ENCODE measurements at regions not wholly inside any gene's neighbourhood (a gene's known extent, or its start where the extent isn't known, plus 50 kb on each side); places are given as distances from the start of the nearest gene placed in this dataset.

- Mint-ChIP-seq H3K27me3 (ENCODE audit: unreplicated experiment) (no peaks in the 10 kb centered on the region), H3K36me3 (ENCODE audit: insufficient read depth, unreplicated experiment) (no peaks in the 10 kb centered on the region), H3K27ac (ENCODE audit: unreplicated experiment) (no peak overlapping the region), H3K4me1 (ENCODE audit: low read depth, unreplicated experiment) (peaks cover 69% of the 10 kb centered on the region), H3K4me3 (ENCODE audit: low read depth, unreplicated experiment) (no peak overlapping the region), H3K9me3 (ENCODE audit: low read depth, unreplicated experiment) (no peaks in the 10 kb centered on the region)
- intact Hi-C loops (cut with micrococcal nuclease; ENCODE audit: unreplicated experiment), result no loop called here
- TF ChIP-seq CTCF (IDR thresholded peaks at IDR 0.05; ENCODE audit: unreplicated experiment), result no peak
- CTCF ChIA-PET, result interaction anchor here (0.7 kb wide), 1 partner anchor 16 kb away, joined by 4 read pairs; no protein-coding TSS in a partner anchor
- no TSS peak for BruUV-seq (replicated peaks)
- DNase-seq, result no peak
Observed at GRCh38 chr3:177598097-177598833, 401.0 kb upstream of the TBL1XR1 start.

GRCh38 chr3:177599326-177599725, 402.0 kb upstream of the TBL1XR1 start:
- BruUV-seq (replicated peaks), result no TSS peak
- TF ChIP-seq CTCF (IDR thresholded peaks at IDR 0.05; ENCODE audit: unreplicated experiment), result no peak
- H3K27ac Mint-ChIP-seq (ENCODE audit: unreplicated experiment), result no peak overlapping the region
- H3K27me3 Mint-ChIP-seq (ENCODE audit: unreplicated experiment), result no peaks in the 10 kb centered on the region
- no peak for DNase-seq
- no peaks in the 10 kb centered on the region for H3K36me3 Mint-ChIP-seq (ENCODE audit: insufficient read depth, unreplicated experiment)
- H3K9me3 Mint-ChIP-seq (ENCODE audit: low read depth, unreplicated experiment), result no peaks in the 10 kb centered on the region
- CTCF ChIA-PET, result no interaction called here
- H3K4me3 Mint-ChIP-seq (ENCODE audit: low read depth, unreplicated experiment), result no peak overlapping the region
- intact Hi-C loops (cut with micrococcal nuclease; ENCODE audit: unreplicated experiment), result no loop called here
- peaks cover 66% of the 10 kb centered on the region for H3K4me1 Mint-ChIP-seq (ENCODE audit: low read depth, unreplicated experiment)

- DNase-seq, result no peak
- CTCF ChIA-PET, result no interaction called here
- Mint-ChIP-seq H3K27me3 (ENCODE audit: unreplicated experiment) (no peaks in the 10 kb centered on the region), H3K4me1 (ENCODE audit: low read depth, unreplicated experiment) (peaks cover 63% of the 10 kb centered on the region), H3K9me3 (ENCODE audit: low read depth, unreplicated experiment) (no peaks in the 10 kb centered on the region), H3K36me3 (ENCODE audit: insufficient read depth, unreplicated experiment) (no peaks in the 10 kb centered on the region), H3K27ac (ENCODE audit: unreplicated experiment) (no peak overlapping the region), H3K4me3 (ENCODE audit: low read depth, unreplicated experiment) (no peak overlapping the region)
- BruUV-seq (replicated peaks), result no TSS peak
- intact Hi-C loops (cut with micrococcal nuclease; ENCODE audit: unreplicated experiment), result loop anchor here (5.0 kb wide), 2 partner anchors 78 to 238 kb away; no protein-coding TSS in a partner anchor
- no peak for TF ChIP-seq CTCF (IDR thresholded peaks at IDR 0.05; ENCODE audit: unreplicated experiment)
Observed at GRCh38 chr3:177599837-177600236, 402.6 kb upstream of the TBL1XR1 start.

- CTCF ChIA-PET, result interaction anchor here (2.7 kb wide), 1 partner anchor 9 kb away, joined by 19 read pairs; no protein-coding TSS in a partner anchor
- no peaks in the 10 kb centered on the region for H3K27me3 Mint-ChIP-seq (ENCODE audit: unreplicated experiment)
- no peak overlapping the region for H3K27ac Mint-ChIP-seq (ENCODE audit: unreplicated experiment)
- H3K4me1 Mint-ChIP-seq (ENCODE audit: low read depth, unreplicated experiment), result peaks cover 61% of the 10 kb centered on the region
- no TSS peak for BruUV-seq (replicated peaks)
- no peaks in the 10 kb centered on the region for H3K36me3 Mint-ChIP-seq (ENCODE audit: insufficient read depth, unreplicated experiment)
- no peak overlapping the region for H3K4me3 Mint-ChIP-seq (ENCODE audit: low read depth, unreplicated experiment)
- TF ChIP-seq CTCF (IDR thresholded peaks at IDR 0.05; ENCODE audit: unreplicated experiment), result no peak
- no peak for DNase-seq
- H3K9me3 Mint-ChIP-seq (ENCODE audit: low read depth, unreplicated experiment), result no peaks in the 10 kb centered on the region
- intact Hi-C loops (cut with micrococcal nuclease; ENCODE audit: unreplicated experiment), result loop anchor here (5.0 kb wide), 2 partner anchors 78 to 238 kb away; no protein-coding TSS in a partner anchor
Observed at GRCh38 chr3:177600411-177600810, 403.1 kb upstream of the TBL1XR1 start.

All from Calu3 (cell line).